ENCODE measurements at regions not wholly inside any gene's neighbourhood (a gene's known extent, or its start where the extent isn't known, plus 50 kb on each side); places are given as distances from the start of the nearest gene placed in this dataset.

- no peak overlapping the region for H3K9ac ChIP-seq (ENCODE audit: insufficient read depth in 1 of 2, low read depth in 2 of 2, low read length in 2 of 2)
- ChIA-PET POLR2A (no interaction called here), CTCF (ENCODE audit: low intra/inter-chr PET ratio) (no interaction called here)
- ATAC-seq = no peak
- H2AFZ ChIP-seq (ENCODE audit: low read depth, low read length) = no peak overlapping the region
- no peaks in the 10 kb centered on the region for H3K4me1 ChIP-seq (replicated peaks in 1 of 2; ENCODE audit: control insufficient read depth in 2 of 2, insufficient read depth in 2 of 2, low read length in 2 of 2)
- H3K36me3 ChIP-seq (ENCODE audit: control insufficient read depth, insufficient read depth, low read length) = no peaks in the 10 kb centered on the region
- BruUV-seq (replicated peaks) = no TSS peak
- H3K4me2 ChIP-seq (ENCODE audit: insufficient read depth, low read length) = no peak overlapping the region
- H3K79me2 ChIP-seq (ENCODE audit: control insufficient read depth, insufficient read depth, low read length) = no peaks in the 10 kb centered on the region
- DNase-seq (ENCODE audit: extremely low read depth in 1 of 4, low spot score in 3 of 4) = no peak
- in situ Hi-C loops (cut with MboI) (no loop called here), intact Hi-C loops (cut with micrococcal nuclease) (no loop called here)
- no peaks in the 10 kb centered on the region for H3K9me3 ChIP-seq (replicated peaks; ENCODE audit: control insufficient read depth, insufficient read depth, low read depth, low read length)
- H3K9me1 ChIP-seq (ENCODE audit: control insufficient read depth, insufficient read depth, low read length) = no peaks in the 10 kb centered on the region
- TF ChIP-seq CEBPG (CRISPR knock-in tag; IDR thresholded peaks at IDR 0.05) (no peak), CEBPG (tag; conservative IDR thresholded peaks at IDR 0.05 in 1 of 2, IDR thresholded peaks at IDR 0.05 in 1 of 2) (0 out of 4 replicates have a peak, but pooled peaks of 1 of the 2 experiments have one; percentile 41), CEBPB (tag; IDR thresholded peaks at IDR 0.05) (0 out of 2 replicates have a peak, but pooled peaks have one; percentile 21), U2AF2 (optimal IDR thresholded peaks at IDR 0.05; ENCODE audit: low read depth, low read length) (no peak)
- H3K27ac ChIP-seq (ENCODE audit: extremely low read depth, low read depth, low read length) = no peak overlapping the region
- no peaks in the 10 kb centered on the region for H4K20me1 ChIP-seq (replicated peaks; ENCODE audit: control insufficient read depth, insufficient read depth, low read length)
- H3K4me3 ChIP-seq = no peak overlapping the region
- FAIRE-seq = no peak
- H3K27me3 ChIP-seq (ENCODE audit: control insufficient read depth in 2 of 2, insufficient read depth in 2 of 2, low read length in 2 of 2) = no peaks in the 10 kb centered on the region
Measured at GRCh38 chr1:232204269-232204668, 425.7 kb downstream of the SIPA1L2 start.

- TF ChIP-seq ATF2 (CRISPR knock-in tag; IDR thresholded peaks at IDR 0.05) = no peak
- TF ChIP-seq RFX1 (IDR thresholded peaks at IDR 0.05) = no peak
- TF ChIP-seq ZNF668 (CRISPR knock-in tag; IDR thresholded peaks at IDR 0.05) = no peak
- TF ChIP-seq CREB1 (IDR thresholded peaks at IDR 0.05) = no peak
- TF ChIP-seq CREB1 (CRISPR knock-in tag; IDR thresholded peaks at IDR 0.05) = no peak
- TF ChIP-seq PTBP1 (IDR thresholded peaks at IDR 0.05; ENCODE audit: low read depth, low read length) = no peak
- no peak overlapping the region for H2AFZ ChIP-seq (ENCODE audit: low read depth, low read length)
- intact Hi-C loops (cut with micrococcal nuclease) (no loop called here), in situ Hi-C loops (cut with MboI) (no loop called here)
- ATAC-seq = no peak
- CTCF ChIA-PET (ENCODE audit: low intra/inter-chr PET ratio) = no interaction called here
- H3K9ac ChIP-seq (ENCODE audit: insufficient read depth in 1 of 2, low read depth in 2 of 2, low read length in 2 of 2) = no peak overlapping the region
- H3K4me1 ChIP-seq (replicated peaks in 1 of 2; ENCODE audit: control insufficient read depth in 2 of 2, insufficient read depth in 2 of 2, low read length in 2 of 2) = no peaks in the 10 kb centered on the region
- WGBS (ENCODE audit: insufficient coverage, low coverage, missing lambda C conversion rate) = 0% methylated on average over 7 of the region's 7 CpGs
- FAIRE-seq = no peak
- no peak overlapping the region for H3K4me2 ChIP-seq (ENCODE audit: insufficient read depth, low read length)
- no peaks in the 10 kb centered on the region for H3K9me3 ChIP-seq (replicated peaks; ENCODE audit: control insufficient read depth, insufficient read depth, low read depth, low read length)
- no peaks in the 10 kb centered on the region for H3K36me3 ChIP-seq (ENCODE audit: control insufficient read depth, insufficient read depth, low read length)
- POLR2A ChIA-PET = no interaction called here
- no peaks in the 10 kb centered on the region for H4K20me1 ChIP-seq (replicated peaks; ENCODE audit: control insufficient read depth, insufficient read depth, low read length)
- no peak overlapping the region for H3K27ac ChIP-seq (ENCODE audit: extremely low read depth, low read depth, low read length)
- no peaks in the 10 kb centered on the region for H3K79me2 ChIP-seq (ENCODE audit: control insufficient read depth, insufficient read depth, low read length)
- H3K9me1 ChIP-seq (ENCODE audit: control insufficient read depth, insufficient read depth, low read length) = no peaks in the 10 kb centered on the region
- H3K27me3 ChIP-seq (ENCODE audit: control insufficient read depth in 2 of 2, insufficient read depth in 2 of 2, low read length in 2 of 2) = no peaks in the 10 kb centered on the region
- no peak for DNase-seq (ENCODE audit: extremely low read depth in 1 of 4, low spot score in 3 of 4)
- no TSS peak for BruUV-seq (replicated peaks)
- H3K4me3 ChIP-seq = no peak overlapping the region
Measured at GRCh38 chr1:232201024-232201423, 428.9 kb downstream of the SIPA1L2 start.

All from K562 (cell line).